Duodenal mucosa (tissue), 2 donors: ENCODE measurements at regions not wholly inside any gene's neighbourhood (a gene's known extent, or its start where the extent isn't known, plus 50 kb on each side); places are given as distances from the start of the nearest gene placed in this dataset.

ENCODE experiments used
- H3K27ac ChIP-seq: one replicate; pipeline ENCODE4 v1.7.0; 2013; ENCODE audit warnings: low read depth, low read length
- H3K27me3 ChIP-seq, 2 donors: one replicate each; pipeline ENCODE4 v1.7.0; 2013; ENCODE audit warnings: low read length in 2 of 2, control low read depth in 1 of 2; ENCODE audit not compliant: insufficient read depth in 2 of 2, control insufficient read depth in 1 of 2
- H3K36me3 ChIP-seq, 2 donors: one replicate each; pipeline ENCODE4 v1.7.0; 2013; ENCODE audit warnings: low read length in 2 of 2, control low read depth in 1 of 2; ENCODE audit not compliant: insufficient read depth in 2 of 2, control insufficient read depth in 1 of 2
- H3K4me1 ChIP-seq, 2 donors: one replicate each; pipeline ENCODE4 v1.7.0; 2013; ENCODE audit warnings: low read length in 2 of 2, control low read depth in 1 of 2; ENCODE audit not compliant: insufficient read depth in 2 of 2, control insufficient read depth in 1 of 2
- H3K4me3 ChIP-seq, 2 donors: one replicate each; pipeline ENCODE4 v1.7.0; 2013; ENCODE audit warnings: low read length in 2 of 2, low read depth in 1 of 2
- H3K9ac ChIP-seq, 2 donors: one replicate each; pipeline ENCODE4 v1.7.0; 2013; ENCODE audit warnings: low read length in 2 of 2, low read depth in 1 of 2
- H3K9me3 ChIP-seq, 2 donors: one replicate each; pipeline ENCODE4 v1.7.0; 2013; ENCODE audit warnings: low read length in 2 of 2, control low read depth in 1 of 2; ENCODE audit not compliant: control insufficient read depth in 1 of 2

DNA sequence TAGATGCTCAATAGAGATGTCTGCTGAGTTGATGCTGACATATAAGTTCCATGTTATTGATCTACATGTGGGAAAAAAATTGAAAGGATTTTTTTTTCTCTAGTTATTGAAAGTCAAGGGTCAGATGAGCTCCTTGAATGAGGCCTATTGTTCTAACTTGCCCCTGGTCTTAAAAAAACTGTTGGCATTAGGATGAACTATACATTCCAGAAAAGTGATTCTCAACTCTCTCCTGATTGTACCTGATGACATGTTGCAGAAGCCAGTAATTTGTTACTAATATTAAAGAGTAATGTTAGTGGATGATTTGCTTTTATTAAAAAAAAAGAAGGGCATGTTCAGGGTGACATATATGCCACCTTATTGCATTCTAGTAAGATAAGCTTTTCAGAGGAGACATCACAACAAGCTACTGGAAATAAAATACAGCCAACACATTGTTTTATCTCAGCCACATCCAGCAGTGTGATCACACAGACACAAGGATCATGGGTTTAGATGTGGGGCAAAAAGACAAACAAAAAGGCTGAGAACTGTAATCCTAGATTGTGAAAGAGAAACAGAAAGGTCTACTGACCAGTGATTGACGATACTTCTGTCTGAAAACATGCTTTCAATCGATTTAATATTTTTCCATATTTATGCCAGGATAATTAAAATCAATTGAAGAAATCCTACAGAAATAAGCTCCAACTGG, 1314.1 kb upstream of the C9orf72 start:
- Histone ChIP-seq H3K27ac (no peak overlapping the region), H3K36me3 (no peaks in the 10 kb centered on the region), H3K9me3 (no peaks in the 10 kb centered on the region), H3K4me3 (no peak overlapping the region), H3K9ac (no peak overlapping the region), H3K27me3 (no peaks in the 10 kb centered on the region), H3K4me1 (no peaks in the 10 kb centered on the region)

DNA sequence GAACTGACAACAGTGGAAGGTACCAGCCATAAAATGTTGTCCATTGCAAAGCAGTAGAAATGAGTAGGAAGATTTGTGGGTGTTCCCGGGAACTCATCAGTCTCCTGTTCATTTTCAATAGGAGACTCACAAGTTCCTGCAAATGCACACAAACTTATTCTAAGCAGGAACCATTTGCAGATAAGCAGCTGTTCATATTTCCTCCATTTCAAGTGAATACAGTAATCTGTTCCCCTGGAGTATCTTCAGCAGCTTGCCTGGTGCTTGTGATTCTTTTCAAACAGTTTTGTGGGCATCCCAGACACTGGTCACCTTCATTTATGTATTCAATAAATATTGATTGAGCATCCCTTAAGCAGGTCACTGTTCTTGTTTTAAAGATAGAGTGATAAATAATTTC, 1315.5 kb upstream of the C9orf72 start:
- Histone ChIP-seq H3K9ac (no peak overlapping the region), H3K4me1 (no peaks in the 10 kb centered on the region), H3K9me3 (no peaks in the 10 kb centered on the region), H3K27ac (no peak overlapping the region), H3K27me3 (no peaks in the 10 kb centered on the region), H3K36me3 (no peaks in the 10 kb centered on the region), H3K4me3 (no peak overlapping the region)

DNA sequence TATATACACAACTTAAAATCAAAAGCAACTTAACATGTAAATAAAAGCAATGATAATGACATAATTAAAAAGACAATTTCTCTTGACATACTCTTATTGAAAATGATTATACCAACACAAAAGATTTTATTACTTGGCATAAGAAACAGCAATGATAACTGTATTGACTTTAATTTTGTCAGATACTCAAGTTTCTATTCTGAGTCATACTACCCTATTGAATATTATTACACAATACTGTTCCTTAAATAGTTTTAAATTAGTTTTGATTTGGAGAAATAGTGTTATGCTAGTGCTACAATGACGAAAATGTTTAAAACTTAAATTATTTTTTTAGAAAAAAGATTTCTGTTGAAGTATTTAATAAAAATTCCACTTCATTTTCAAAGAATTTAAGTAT, 1319.3 kb upstream of the C9orf72 start:
- Histone ChIP-seq H3K4me3 (no peak overlapping the region), H3K4me1 (no peaks in the 10 kb centered on the region), H3K36me3 (no peaks in the 10 kb centered on the region), H3K27ac (no peak overlapping the region), H3K9me3 (no peaks in the 10 kb centered on the region), H3K9ac (no peak overlapping the region), H3K27me3 (no peaks in the 10 kb centered on the region)

DNA sequence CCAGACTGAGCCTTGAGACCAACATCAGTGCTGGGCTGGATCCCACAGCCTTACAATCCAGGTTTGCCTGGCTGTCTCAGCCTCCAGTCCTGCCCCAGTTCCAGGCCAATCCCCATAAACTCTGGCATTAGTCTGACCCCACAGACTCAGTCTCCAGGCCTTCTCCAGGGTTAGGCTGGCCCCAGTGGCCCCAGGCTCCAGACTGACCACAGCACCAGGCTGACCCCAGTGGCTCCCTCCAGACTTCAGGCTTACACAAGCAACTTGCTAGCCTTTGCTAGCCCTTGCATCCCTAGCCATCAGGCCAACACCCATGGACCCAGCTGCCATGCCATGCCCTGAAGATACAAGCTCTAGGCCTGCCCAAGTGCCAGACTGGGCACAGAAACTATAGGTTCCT, 1326.0 kb upstream of the C9orf72 start:
- no peaks in the 10 kb centered on the region for H3K4me1 ChIP-seq
- no peak overlapping the region for H3K27ac ChIP-seq
- H3K9me3 ChIP-seq = peaks cover 5 to 9% of the 10 kb centered on the region in 2 donors
- H3K36me3 ChIP-seq = no peaks in the 10 kb centered on the region
- H3K27me3 ChIP-seq = no peaks in the 10 kb centered on the region
- no peak overlapping the region for H3K4me3 ChIP-seq
- no peak overlapping the region for H3K9ac ChIP-seq

DNA sequence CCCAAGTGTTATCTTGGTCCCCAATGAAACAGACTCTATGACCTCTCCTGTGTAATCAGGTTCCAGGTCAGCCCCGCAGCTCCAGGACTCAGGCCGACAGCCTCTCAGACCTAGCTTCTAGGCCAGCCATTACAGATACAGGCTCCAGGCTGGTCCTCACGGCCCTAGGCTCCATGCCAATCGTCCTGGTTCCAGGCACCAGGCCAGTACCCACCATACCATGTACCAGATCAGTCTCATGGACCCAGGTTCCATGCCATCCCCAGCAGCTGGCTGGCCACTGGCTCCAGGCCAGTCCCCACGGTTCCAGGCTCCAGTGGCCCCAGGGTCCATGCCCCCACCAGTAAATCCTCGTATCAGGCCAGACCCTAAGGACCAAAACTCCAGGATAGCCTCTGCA, 1326.6 kb upstream of the C9orf72 start:
- Histone ChIP-seq H3K36me3 (no peaks in the 10 kb centered on the region), H3K4me1 (no peaks in the 10 kb centered on the region), H3K9ac (no peak overlapping the region)

GRCh38 chr9:28900406-28900805, 1327.1 kb upstream of the C9orf72 start:
- Histone ChIP-seq H3K9ac (no peak overlapping the region), H3K27me3 (no peaks in the 10 kb centered on the region), H3K4me3 (no peak overlapping the region), H3K27ac (no peak overlapping the region), H3K4me1 (no peaks in the 10 kb centered on the region), H3K9me3 (peaks cover 5 to 9% of the 10 kb centered on the region in 2 donors), H3K36me3 (no peaks in the 10 kb centered on the region)

More for the DNA sequence above, 1326.6 kb upstream of the C9orf72 start:
- H3K4me3 ChIP-seq = no peak overlapping the region
- H3K9me3 ChIP-seq = peaks cover 5 to 9% of the 10 kb centered on the region in 2 donors
- H3K27me3 ChIP-seq = no peaks in the 10 kb centered on the region
- no peak overlapping the region for H3K27ac ChIP-seq

- H3K9ac ChIP-seq = no peak overlapping the region
- H3K36me3 ChIP-seq = no peaks in the 10 kb centered on the region
- no peak overlapping the region for H3K27ac ChIP-seq
- no peaks in the 10 kb centered on the region for H3K27me3 ChIP-seq
- H3K4me1 ChIP-seq = no peaks in the 10 kb centered on the region
- H3K9me3 ChIP-seq = no peaks in the 10 kb centered on the region
- H3K4me3 ChIP-seq = no peak overlapping the region
Observed at GRCh38 chr9:28909526-28909925, 1336.2 kb upstream of the C9orf72 start.

DNA sequence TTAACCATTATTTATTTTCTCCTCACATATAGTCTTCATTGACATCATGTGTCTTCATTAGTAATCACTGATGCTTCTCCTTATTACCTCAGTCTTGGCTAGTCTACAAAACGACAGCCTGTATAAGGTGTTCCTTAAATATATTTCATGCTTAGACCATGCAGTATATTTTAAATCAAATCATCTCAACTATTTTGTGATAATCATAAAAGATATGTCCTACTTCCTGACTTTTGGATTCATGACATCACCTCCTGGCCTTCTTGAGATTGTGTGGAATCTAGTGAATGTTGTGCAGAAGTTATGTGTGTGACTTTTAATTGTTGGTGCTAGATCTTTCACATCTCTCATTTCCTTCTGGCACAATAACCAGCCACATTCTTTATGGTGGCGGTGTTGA, 1339.3 kb upstream of the C9orf72 start:
- Histone ChIP-seq H3K27me3 (no peaks in the 10 kb centered on the region), H3K4me3 (no peak overlapping the region), H3K9ac (no peak overlapping the region), H3K27ac (no peak overlapping the region), H3K4me1 (no peaks in the 10 kb centered on the region), H3K9me3 (no peaks in the 10 kb centered on the region), H3K36me3 (no peaks in the 10 kb centered on the region)

DNA sequence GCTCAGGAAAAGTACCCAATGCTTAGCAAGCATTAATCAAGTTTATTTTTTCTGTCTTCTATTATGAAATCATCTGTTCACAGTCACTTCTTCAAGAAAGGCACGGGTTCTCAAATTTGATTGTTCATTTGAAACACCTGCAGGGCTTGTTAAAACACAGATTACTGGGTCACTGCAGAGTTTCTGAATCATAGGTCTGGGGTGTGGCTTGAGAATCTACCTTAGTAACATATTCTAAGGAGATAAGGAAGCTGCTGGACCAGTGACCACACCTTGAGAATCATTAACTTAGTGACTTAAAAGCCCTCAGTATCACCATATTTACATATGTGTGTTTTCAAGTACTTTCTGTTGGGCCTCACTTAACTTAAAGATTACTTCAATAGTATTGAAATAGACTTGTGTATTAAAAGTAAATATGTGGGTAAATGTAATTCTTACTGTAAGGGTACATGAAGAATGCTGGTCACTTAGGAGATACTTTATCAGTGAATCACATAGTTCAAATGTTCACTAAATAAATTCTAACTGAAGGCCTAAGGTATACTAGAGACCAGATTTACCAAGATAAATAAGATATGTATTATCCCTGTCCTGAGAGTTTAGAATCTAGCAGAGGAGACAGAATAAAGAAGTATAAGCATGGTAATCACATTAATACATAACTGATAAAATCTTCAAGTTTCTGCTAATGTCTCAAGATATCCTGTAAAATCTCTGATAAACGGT, 1342.1 kb upstream of the C9orf72 start:
- Histone ChIP-seq H3K27me3 (no peaks in the 10 kb centered on the region), H3K9me3 (no peaks in the 10 kb centered on the region), H3K4me1 (no peaks in the 10 kb centered on the region), H3K36me3 (no peaks in the 10 kb centered on the region), H3K9ac (no peak overlapping the region), H3K27ac (no peak overlapping the region), H3K4me3 (no peak overlapping the region)

DNA sequence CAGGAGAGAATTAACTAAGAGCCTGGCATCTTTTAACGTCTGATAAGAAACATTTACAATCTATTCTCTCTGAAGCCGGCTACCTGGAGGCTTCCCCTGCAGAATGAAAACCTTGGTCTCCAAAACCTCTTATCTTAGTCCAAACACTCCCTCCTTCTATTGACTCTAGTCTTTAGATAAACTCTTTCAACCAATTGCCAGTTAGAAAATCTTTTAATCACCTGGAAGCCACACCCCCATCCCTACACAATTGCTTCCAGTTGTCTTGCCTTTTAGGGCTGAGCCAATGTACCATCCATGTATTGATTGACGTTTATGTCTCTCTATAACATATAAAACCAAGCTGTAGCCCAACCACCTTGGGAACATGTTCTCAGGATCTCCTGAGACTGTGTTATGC, 1343.1 kb upstream of the C9orf72 start:
- Histone ChIP-seq H3K4me1 (no peaks in the 10 kb centered on the region), H3K36me3 (no peaks in the 10 kb centered on the region), H3K9me3 (no peaks in the 10 kb centered on the region), H3K27me3 (no peaks in the 10 kb centered on the region), H3K27ac (no peak overlapping the region), H3K4me3 (no peak overlapping the region), H3K9ac (no peak overlapping the region)
